GM13976 (cell line): ENCODE measurements at regions not wholly inside any gene's neighbourhood (a gene's known extent, or its start where the extent isn't known, plus 50 kb on each side); places are given as distances from the start of the nearest gene placed in this dataset.

Experiments used
- DNase-seq: peaks from one replicate; pipeline ENCODE4 v3.0.0; 2012; ENCODE audit warnings: low spot score
- in situ Hi-C: fragments of 300-500 bp; cut with MboI; formaldehyde crosslinking; loops from one replicate; pipeline ENCODE4 v1.12.0; 2022; ENCODE audit warnings: low sequenced_read_pairs, mixed read lengths, inconsistent platforms; ENCODE audit not compliant: unreplicated experiment
- TF ChIP-seq, protein P1 (sequence below): IDR thresholded peaks from 2 replicates; pipeline ENCODE4 v1.5.1; 2012; ENCODE audit warnings: borderline replicate concordance, mild to moderate bottlenecking; ENCODE audit not compliant: insufficient read depth; ENCODE audit errors: extremely low read depth, missing control alignments, control extremely low read depth

- in situ Hi-C loops: no loop called here
- TF ChIP-seq, protein P1, sequence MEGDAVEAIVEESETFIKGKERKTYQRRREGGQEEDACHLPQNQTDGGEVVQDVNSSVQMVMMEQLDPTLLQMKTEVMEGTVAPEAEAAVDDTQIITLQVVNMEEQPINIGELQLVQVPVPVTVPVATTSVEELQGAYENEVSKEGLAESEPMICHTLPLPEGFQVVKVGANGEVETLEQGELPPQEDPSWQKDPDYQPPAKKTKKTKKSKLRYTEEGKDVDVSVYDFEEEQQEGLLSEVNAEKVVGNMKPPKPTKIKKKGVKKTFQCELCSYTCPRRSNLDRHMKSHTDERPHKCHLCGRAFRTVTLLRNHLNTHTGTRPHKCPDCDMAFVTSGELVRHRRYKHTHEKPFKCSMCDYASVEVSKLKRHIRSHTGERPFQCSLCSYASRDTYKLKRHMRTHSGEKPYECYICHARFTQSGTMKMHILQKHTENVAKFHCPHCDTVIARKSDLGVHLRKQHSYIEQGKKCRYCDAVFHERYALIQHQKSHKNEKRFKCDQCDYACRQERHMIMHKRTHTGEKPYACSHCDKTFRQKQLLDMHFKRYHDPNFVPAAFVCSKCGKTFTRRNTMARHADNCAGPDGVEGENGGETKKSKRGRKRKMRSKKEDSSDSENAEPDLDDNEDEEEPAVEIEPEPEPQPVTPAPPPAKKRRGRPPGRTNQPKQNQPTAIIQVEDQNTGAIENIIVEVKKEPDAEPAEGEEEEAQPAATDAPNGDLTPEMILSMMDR: no peak
- DNase-seq: no peak
Measured at GRCh38 chr2:164000176-164000575, 264.4 kb upstream of the FIGN start.

- TF ChIP-seq, protein P1: no peak
- in situ Hi-C loops: no loop called here
- DNase-seq: no peak
Measured at GRCh38 chr2:163997466-163997865, 261.7 kb upstream of the FIGN start.

- no peak for DNase-seq
- TF ChIP-seq, protein P1: no peak
- in situ Hi-C loops: no loop called here
Measured at GRCh38 chr2:163990541-163990940, 254.7 kb upstream of the FIGN start.

GRCh38 chr2:163990101-163990500 lies 254.3 kb upstream of the FIGN start:
- in situ Hi-C loops: no loop called here
- TF ChIP-seq, protein P1: no peak
- DNase-seq: no peak

- TF ChIP-seq, protein P1: no peak
- DNase-seq: no peak
- in situ Hi-C loops: no loop called here
Measured at GRCh38 chr2:163987175-163987940, 251.6 kb upstream of the FIGN start.

- in situ Hi-C loops: no loop called here
- TF ChIP-seq, protein P1: no peak
- DNase-seq: no peak
Measured at GRCh38 chr2:163984986-163985385, 249.2 kb upstream of the FIGN start.
